Embryonic facial prominence (tissue), 1 donor: ENCODE measurements at regions not wholly inside any gene's neighbourhood (a gene's known extent, or its start where the extent isn't known, plus 50 kb on each side); places are given as distances from the start of the nearest gene placed in this dataset.
"Not testable (repeated sequence)": the region's sequence is repeated elsewhere in the genome, so short reads cannot be mapped to it uniquely, and the experiment has no call there.

Experiments used
- DNase-seq: peaks from one replicate; pipeline ENCODE4 v3.0.0-alpha.2; 2016; ENCODE audit errors: extremely low spot score

DNA sequence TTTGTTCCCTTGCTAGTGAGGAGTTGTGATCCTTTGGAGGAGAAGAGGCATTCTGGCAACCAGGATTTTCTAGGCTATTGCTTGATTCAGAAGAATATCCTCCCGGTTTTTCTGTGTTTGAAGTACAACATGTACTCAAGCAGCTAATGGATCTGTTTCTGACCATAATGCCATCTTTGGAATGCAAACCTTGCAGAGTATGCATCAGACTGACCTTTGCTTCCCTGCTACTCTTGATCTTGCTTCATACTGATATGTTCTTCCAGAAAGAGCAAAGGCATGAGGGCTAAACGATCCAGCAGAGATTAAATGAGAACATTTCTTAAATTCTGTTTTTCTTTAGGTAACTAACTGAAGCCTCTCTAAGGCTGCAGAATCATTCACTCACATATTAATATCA lies 265.4 kb upstream of the SLC7A11 start:
- no peak for DNase-seq

- DNase-seq: no peak
These were observed 259.5 kb upstream of the SLC7A11 start for GRCh38 chr4:138501614-138502013.

GRCh38 chr4:138500869-138501268 lies 258.7 kb upstream of the SLC7A11 start:
- no peak for DNase-seq

DNA sequence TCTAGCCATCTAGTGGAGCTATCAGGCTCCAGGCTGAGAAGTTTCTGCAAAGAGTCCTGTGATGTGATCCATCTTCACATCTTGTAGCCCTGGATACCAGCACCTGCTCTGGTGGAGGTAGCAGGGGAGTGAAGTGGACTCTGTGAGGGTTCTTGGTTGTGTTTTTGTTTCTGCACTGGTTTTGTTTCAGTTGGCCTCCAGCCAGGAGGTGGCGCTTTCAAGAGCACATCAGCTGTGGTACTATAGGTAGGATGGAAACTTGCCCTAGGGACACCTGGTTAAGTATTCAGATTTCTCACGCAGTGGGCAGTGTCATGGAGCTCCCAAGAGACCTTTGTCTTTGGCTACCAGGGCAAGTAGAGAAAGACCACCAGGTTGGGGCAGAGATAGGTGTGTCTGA lies 257.5 kb upstream of the SLC7A11 start:
- no peak for DNase-seq

DNA sequence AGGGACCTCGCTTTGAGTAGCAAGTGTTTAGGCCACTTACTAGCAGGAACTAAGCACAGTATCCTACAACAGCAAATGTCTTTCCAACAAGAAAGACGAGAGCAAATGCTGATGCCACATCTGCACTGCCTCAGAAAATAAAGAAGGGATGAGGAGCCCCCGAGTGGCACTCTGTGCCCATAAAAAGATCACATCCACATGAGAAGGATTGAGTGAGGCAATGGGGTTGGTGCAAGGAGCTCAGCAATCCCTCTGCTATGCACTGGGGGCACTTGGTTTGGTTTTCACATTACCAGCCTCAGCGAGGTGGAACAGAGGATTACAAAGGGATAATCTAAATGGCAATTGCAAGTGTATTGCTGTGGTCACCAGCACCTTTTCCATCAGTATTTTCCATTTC lies 252.8 kb upstream of the SLC7A11 start:
- DNase-seq: no peak

DNA sequence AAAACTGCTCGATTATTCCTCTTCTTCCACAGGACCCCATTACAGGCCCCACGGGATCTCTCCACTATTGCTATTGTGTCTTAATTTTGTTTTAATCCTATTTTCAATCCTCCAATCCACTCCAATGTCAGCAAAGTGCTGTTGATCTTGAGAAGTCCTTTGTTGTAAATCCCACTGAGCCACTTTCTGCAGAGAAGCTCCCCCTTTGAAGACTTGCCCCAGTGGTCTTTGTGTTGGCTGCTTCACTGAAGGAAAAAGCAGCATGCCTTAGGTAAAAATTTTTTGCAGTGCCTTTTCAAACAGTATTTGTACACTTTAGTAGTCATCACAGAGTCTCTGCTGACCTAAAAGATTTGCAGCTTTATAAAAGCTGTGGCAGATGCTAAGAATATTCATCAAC lies 252.0 kb upstream of the SLC7A11 start:
- no peak for DNase-seq

DNA sequence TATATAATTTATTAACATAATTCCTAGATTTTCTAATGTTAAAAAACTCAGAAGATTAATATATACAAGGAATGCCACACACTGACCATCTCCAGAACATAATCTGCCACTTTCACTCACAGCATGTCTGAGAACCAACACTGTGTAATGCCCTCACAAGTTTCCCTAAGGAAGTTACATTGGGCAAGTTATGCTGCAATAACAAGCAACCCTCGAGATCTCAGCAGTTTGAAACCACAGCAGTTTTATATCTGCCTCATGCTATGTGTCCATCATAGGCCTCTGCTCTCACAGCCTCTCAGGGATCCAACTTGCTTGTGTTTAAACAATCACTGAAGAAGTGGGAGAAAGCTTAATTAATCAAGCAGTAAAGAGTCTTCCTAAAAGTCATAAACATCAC lies 250.0 kb upstream of the SLC7A11 start:
- no peak for DNase-seq

DNA sequence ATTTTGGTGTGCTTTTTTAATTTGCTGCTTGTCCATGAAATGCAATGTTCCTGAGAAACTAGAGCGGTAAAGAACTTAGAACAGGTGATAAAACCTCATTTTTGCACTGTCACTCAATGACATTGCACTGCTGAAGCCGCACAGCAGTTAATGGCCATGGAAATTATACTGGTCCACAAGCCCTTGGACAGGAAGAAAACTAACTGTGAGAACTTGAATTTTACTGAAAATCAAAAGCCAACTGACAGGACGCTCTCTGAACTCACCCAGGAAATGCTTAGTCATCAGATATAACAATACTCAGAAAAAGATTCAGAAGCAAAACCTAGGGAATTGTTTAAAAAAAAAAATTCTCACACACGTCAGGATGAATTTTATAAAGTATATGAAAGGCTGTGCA lies 246.4 kb upstream of the SLC7A11 start:
- no peak for DNase-seq

GRCh38 chr4:138487670-138488069 lies 245.5 kb upstream of the SLC7A11 start:
- no peak for DNase-seq

GRCh38 chr4:138487230-138487629 lies 245.1 kb upstream of the SLC7A11 start:
- DNase-seq: no peak

DNA sequence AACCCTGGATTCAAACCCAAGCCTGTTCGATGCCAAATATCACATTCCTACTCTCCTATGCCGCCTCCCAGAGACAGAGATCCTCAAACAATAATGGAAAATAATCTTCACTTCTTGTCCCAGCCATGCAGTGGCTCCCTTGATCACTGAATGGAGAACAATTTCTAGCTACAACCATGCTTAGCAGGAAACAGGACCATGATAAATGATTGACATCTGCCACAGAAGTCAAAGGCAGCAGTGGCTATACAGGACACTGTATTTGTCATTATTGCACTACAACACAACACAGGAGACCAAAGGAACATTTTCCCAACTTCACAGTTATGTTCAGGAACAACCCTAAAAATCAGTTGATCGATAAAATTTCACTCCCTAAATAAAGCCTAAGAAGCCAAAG lies 243.3 kb upstream of the SLC7A11 start:
- DNase-seq: no peak

DNA sequence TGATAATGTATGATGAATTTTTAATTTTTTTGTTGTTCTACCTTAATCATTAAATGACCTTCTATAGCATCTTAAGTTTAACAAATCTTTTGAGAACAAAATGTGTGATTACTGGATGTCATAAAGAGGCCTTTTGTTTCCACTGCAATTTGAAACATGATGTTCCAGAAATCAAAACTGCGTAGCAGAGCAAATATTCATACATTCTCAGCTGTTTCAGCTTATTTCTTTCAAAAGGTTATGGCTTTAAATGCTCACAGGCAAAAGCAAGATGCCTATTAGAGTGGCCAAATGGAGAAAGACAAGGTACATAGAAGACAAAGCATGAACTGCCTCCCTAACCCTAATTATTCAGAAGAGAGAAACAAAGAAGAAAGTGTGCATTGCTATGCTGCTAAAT lies 233.0 kb upstream of the SLC7A11 start:
- DNase-seq: no peak

- DNase-seq: no peak
These were observed 231.2 kb upstream of the SLC7A11 start for GRCh38 chr4:138473339-138473738.

GRCh38 chr4:138460477-138461414 lies 218.6 kb upstream of the SLC7A11 start:
- no peak for DNase-seq

DNA sequence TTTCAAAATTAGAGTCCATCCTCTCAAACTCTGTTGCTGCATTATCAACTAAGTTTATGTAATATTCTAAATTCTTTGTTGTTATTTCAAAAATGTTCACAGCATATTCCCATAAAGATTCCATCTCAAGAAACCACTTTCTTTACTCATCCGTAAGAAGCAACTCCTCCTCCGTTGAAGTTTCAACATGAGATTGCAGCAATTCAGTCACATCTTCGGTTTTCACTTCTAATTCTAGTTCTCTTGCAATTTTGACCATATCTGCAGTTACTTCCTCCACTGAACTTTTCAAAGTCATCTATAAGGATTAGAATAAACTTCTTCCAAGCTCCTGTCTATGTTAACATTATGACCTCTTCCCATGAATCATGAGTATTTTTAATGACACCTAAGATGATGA lies 216.6 kb upstream of the SLC7A11 start:
- DNase-seq: no peak

- not testable (repeated sequence) for DNase-seq
These were observed 214.2 kb upstream of the SLC7A11 start for GRCh38 chr4:138456349-138456748.

- no peak for DNase-seq
These were observed 212.9 kb upstream of the SLC7A11 start for GRCh38 chr4:138455097-138455496.

GRCh38 chr4:138452826-138453225 lies 210.7 kb upstream of the SLC7A11 start:
- no peak for DNase-seq

DNA sequence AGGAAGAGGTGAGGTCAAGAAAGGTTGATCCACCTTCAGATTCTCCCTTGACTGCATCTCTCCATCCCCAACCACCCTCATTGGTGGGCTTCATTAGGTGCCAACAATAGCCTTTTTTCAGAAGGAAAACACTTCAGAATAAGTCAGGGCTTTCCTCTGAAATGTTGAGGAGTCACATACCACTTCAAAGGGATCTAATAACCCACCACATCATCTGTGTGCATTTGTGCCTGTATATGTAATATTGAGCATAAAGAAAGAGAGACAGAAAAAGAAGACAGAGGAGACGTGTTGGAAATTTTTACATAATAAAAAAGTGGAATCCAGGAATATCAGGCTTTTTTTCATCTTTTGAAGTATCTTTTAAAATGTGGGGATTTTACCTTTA lies 209.1 kb upstream of the SLC7A11 start:
- DNase-seq: no peak

DNA sequence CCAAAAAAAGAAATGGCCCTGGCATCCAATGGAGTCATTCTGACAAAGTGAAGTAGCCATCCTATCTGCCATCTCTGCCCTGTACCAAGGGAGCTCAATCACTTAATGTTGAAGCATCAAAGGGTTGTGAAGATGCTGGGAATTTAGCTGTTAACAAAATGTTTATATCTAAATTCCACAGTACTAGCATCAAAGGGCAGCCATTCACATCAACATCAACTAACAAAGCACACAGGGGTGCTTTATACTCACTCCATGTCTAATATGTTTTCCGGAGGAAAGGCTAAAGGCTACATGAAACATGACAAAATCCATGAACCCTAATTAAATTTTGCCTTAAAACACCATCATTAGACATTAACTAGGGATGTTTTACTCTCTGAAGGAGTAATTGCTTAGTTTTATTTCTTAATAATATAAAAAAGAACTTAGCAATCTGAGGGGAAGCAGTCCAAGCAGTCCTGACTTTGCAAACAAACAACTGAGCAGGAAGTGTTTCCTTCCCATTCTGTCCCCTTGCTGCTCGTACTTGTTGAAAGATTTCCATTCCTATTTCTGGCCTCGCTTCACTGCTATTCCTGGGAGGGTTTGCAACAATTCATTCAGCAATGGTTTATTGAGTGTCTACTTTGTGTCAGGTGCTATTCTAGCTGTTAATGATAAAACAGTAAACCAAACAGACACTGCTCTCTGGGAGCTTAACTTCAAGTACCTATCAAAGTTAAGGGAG lies 208.6 kb upstream of the SLC7A11 start:
- DNase-seq: no peak

- DNase-seq: no peak
These were observed 207.8 kb upstream of the SLC7A11 start for GRCh38 chr4:138449938-138450337.

GRCh38 chr4:138448169-138448568 lies 206.0 kb upstream of the SLC7A11 start:
- DNase-seq: no peak

- no peak for DNase-seq
These were observed 204.3 kb upstream of the SLC7A11 start for GRCh38 chr4:138446456-138446855.
